H9 (cell line): ENCODE measurements at regions not wholly inside any gene's neighbourhood (a gene's known extent, or its start where the extent isn't known, plus 50 kb on each side); places are given as distances from the start of the nearest gene placed in this dataset.

ENCODE experiments used
- DNase-seq: peaks from one replicate; pipeline ENCODE4 v3.0.0-alpha.2; 2017
- H2AFZ ChIP-seq: one replicate; pipeline ENCODE4 v1.6.1; 2013; ENCODE audit warnings: mild to moderate bottlenecking, low read length, control low read depth, moderate library complexity
- H2AK5ac ChIP-seq: 2 replicates; pipeline ENCODE4 v1.6.1; 2013; ENCODE audit warnings: low read length, control low read depth, mixed read lengths; ENCODE audit not compliant: insufficient read length
- H2BK120ac ChIP-seq: one replicate; pipeline ENCODE4 v1.6.1; 2013; ENCODE audit warnings: low read depth, mild to moderate bottlenecking, low read length, control low read depth, inconsistent platforms; ENCODE audit not compliant: poor library complexity, severe bottlenecking
- H2BK12ac ChIP-seq: 2 replicates; pipeline ENCODE4 v1.6.1; 2013; ENCODE audit warnings: low read length, control low read depth, mixed read lengths, low read depth; ENCODE audit not compliant: insufficient read length
- H2BK15ac ChIP-seq: 2 replicates; pipeline ENCODE4 v1.6.1; 2013; ENCODE audit warnings: low read depth, low read length, control low read depth
- H2BK20ac ChIP-seq: one replicate; pipeline ENCODE4 v1.6.1; 2013; ENCODE audit warnings: low read depth, mild to moderate bottlenecking, low read length, control low read depth, inconsistent platforms; ENCODE audit not compliant: poor library complexity, severe bottlenecking
- H2BK5ac ChIP-seq: 2 replicates; pipeline ENCODE4 v1.6.1; 2013; ENCODE audit warnings: low read length, control low read depth, mixed read lengths; ENCODE audit not compliant: insufficient read length
- H3K14ac ChIP-seq: 2 replicates; pipeline ENCODE4 v1.6.1; 2013; ENCODE audit warnings: low read length, control low read depth; ENCODE audit not compliant: insufficient read depth
- H3K18ac ChIP-seq: 2 replicates; pipeline ENCODE4 v1.6.1; 2013; ENCODE audit warnings: low read depth, mild to moderate bottlenecking, mixed read lengths, low read length, control low read depth; ENCODE audit not compliant: insufficient read length
- H3K23ac ChIP-seq: 2 replicates; pipeline ENCODE4 v1.6.1; 2013; ENCODE audit warnings: low read length, control low read depth, mixed read lengths, low read depth; ENCODE audit not compliant: insufficient read length
- H3K23me2 ChIP-seq: 2 replicates; pipeline ENCODE4 v1.6.1; 2013; ENCODE audit warnings: low read depth, mild to moderate bottlenecking, mixed read lengths, low read length, control low read depth; ENCODE audit not compliant: insufficient read length, poor library complexity, severe bottlenecking
- H3K27ac ChIP-seq: 2 replicates; pipeline ENCODE4 v1.5.1; 2013; ENCODE audit warnings: low read length, control low read depth, mixed read lengths, low read depth; ENCODE audit not compliant: insufficient read length
- H3K27me3 ChIP-seq: 2 replicates; pipeline ENCODE4 v1.6.1; 2013; ENCODE audit warnings: low read length, control low read depth, inconsistent platforms; ENCODE audit not compliant: insufficient read depth
- H3K4ac ChIP-seq: 2 replicates; pipeline ENCODE4 v1.6.1; 2013; ENCODE audit warnings: low read depth, mild to moderate bottlenecking, control low read depth, inconsistent platforms, low read length, moderate library complexity
- H3K4me1 ChIP-seq: 2 replicates; pipeline ENCODE4 v1.6.1; 2013; ENCODE audit warnings: low read length, control low read depth, inconsistent platforms; ENCODE audit not compliant: insufficient read depth
- H3K4me2 ChIP-seq: 2 replicates; pipeline ENCODE4 v1.6.1; 2013; ENCODE audit warnings: low read length, control low read depth, mixed read lengths; ENCODE audit not compliant: insufficient read length, insufficient read depth
- H3K56ac ChIP-seq: 2 replicates; pipeline ENCODE4 v1.6.1; 2013; ENCODE audit warnings: low read depth, mild to moderate bottlenecking, mixed read lengths, low read length, control low read depth; ENCODE audit not compliant: insufficient read length
- H3K79me1 ChIP-seq: 2 replicates; pipeline ENCODE4 v1.6.1; 2013; ENCODE audit warnings: low read depth, mild to moderate bottlenecking, moderate library complexity, low read length, control low read depth, inconsistent platforms; ENCODE audit not compliant: insufficient read depth, poor library complexity, severe bottlenecking
- H3K79me2 ChIP-seq: 2 replicates; pipeline ENCODE4 v1.6.1; 2013; ENCODE audit warnings: low read length, control low read depth, inconsistent platforms; ENCODE audit not compliant: insufficient read depth
- H3K9ac ChIP-seq: 2 replicates; pipeline ENCODE4 v1.6.1; 2013; ENCODE audit warnings: low read length, control low read depth, mixed read lengths; ENCODE audit not compliant: insufficient read length; ENCODE audit errors: extremely low read depth
- H3K9me3 ChIP-seq: one replicate; pipeline ENCODE4 v1.6.1; 2013; ENCODE audit warnings: low read depth, low read length, inconsistent platforms; ENCODE audit not compliant: control insufficient read depth
- H3T11ph ChIP-seq: one replicate; pipeline ENCODE4 v1.6.1; 2013; ENCODE audit warnings: mild to moderate bottlenecking, low read length, control low read depth, inconsistent platforms
- H4K20me1 ChIP-seq: one replicate; pipeline ENCODE4 v1.6.1; 2013; ENCODE audit not compliant: control insufficient read depth, insufficient read length, insufficient read depth
- H4K5ac ChIP-seq: 2 replicates; pipeline ENCODE4 v1.6.1; 2013; ENCODE audit warnings: low read depth, mild to moderate bottlenecking, mixed read lengths, low read length, control low read depth; ENCODE audit not compliant: insufficient read length
- H4K8ac ChIP-seq: replicated peaks from 2 replicates; pipeline ENCODE4 v1.6.1; 2013; ENCODE audit warnings: low read length, control low read depth, mixed read lengths, low read depth; ENCODE audit not compliant: insufficient read length
- H4K91ac ChIP-seq: 2 replicates; pipeline ENCODE4 v1.6.1; 2013; ENCODE audit warnings: low read depth, mild to moderate bottlenecking, moderate library complexity, mixed read lengths, low read length, control low read depth; ENCODE audit not compliant: insufficient read length
- H3K27ac Mint-ChIP-seq, 3 experiments: 2 replicates in 2 of 3; 3 replicates in 1 of 3; pipeline ENCODE4 v1.8.0; 2020 to 2021; ENCODE audit warnings: mixed read lengths in 3 of 3, mild to moderate bottlenecking in 1 of 3, moderate library complexity in 1 of 3
- H3K27me3 Mint-ChIP-seq: 2 replicates; pipeline ENCODE4 v1.8.0; 2021; ENCODE audit warnings: low read depth, mild to moderate bottlenecking, moderate library complexity, mixed read lengths
- H3K36me3 Mint-ChIP-seq, 3 experiments: 2 replicates in 2 of 3; 3 replicates in 1 of 3; pipeline ENCODE4 v1.8.0; 2020 to 2021; ENCODE audit warnings: low read depth in 3 of 3, mixed read lengths in 3 of 3; ENCODE audit not compliant: insufficient read depth in 1 of 3
- H3K4me1 Mint-ChIP-seq, 2 experiments: 2 replicates each; pipeline ENCODE4 v1.8.0; 2020; ENCODE audit warnings: mixed read lengths in 2 of 2
- H3K4me3 Mint-ChIP-seq, 2 experiments: 2 replicates in 1 of 2; 3 replicates in 1 of 2; pipeline ENCODE4 v1.8.0; 2020 to 2021; ENCODE audit warnings: mild to moderate bottlenecking in 2 of 2, mixed read lengths in 2 of 2, moderate library complexity in 1 of 2
- H3K9me3 Mint-ChIP-seq, 2 experiments: 2 replicates in 1 of 2; 3 replicates in 1 of 2; pipeline ENCODE4 v1.8.0; 2020; ENCODE audit warnings: mild to moderate bottlenecking in 2 of 2, mixed read lengths in 2 of 2, moderate library complexity in 1 of 2
- WGBS: extraction: QIAGEN DNeasy Blood & Tissue Kit; methylation state at CpG from one replicate; pipeline ENCODE4 v1.1.7; 2013; ENCODE audit warnings: missing lambda C conversion rate, low lambda C conversion rate, mixed read lengths; ENCODE audit not compliant: insufficient read length; ENCODE audit errors: extremely low coverage; 5-methylcytosine and 5-hydroxymethylcytosine counted together
- TF ChIP-seq, protein P1 (sequence below): fragments of 200-600 bp; sonication (generic); conservative IDR thresholded peaks from 3 replicates; pipeline ENCODE4 v1.8.0; 2021; ENCODE audit warnings: antibody characterized with exemption, mild to moderate bottlenecking

DNA sequence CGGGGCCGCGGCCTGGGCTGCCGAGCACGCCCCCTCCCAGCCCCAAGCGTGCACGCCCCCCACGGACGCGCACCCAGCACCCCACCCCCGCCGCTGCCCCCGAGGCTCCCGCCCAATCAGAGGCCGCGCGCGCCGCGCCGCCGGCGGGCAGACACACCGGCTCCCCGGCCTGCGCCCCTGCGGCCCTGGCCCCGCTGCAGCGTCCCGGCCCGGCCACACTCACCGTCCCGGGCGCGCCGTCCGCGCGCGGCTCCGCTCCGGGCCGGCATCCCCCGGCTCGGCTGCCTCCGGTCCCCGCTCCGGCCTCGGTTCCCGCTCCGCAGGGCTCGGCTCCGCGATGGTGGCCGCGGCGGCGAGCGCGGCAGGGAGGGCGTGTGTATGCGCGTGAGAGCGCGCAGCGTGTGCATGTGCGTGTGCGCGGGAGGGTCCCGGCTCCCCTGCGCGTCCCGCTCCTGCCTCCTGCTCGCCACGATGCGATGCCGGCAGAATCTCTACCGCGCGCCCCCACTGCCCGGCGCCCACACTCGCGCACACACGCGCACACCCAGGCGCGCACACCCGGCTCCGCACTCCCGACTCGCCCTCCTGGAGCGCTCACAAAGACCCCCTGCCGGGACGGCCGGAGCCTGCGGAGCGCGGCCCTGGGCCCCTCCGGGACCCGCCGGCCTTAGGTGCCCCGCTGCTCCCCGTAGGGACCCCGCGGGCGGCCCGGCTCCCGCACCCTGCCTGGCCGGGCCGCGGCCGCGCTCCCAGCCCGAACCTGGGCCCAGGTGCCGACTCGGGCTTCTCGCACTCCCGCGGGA, 186.5 kb upstream of the LINGO1 start:
- Mint-ChIP-seq H3K27me3 (peaks cover 76% of the 10 kb centered on the region), H3K27ac (no peak overlapping the region), H3K4me3 (peak overlapping the region; percentile 61 to 80), H3K4me1 (peaks cover 18 to 29% of the 10 kb centered on the region in 2 experiments), H3K36me3 (no peaks in the 10 kb centered on the region), H3K9me3 (no peaks in the 10 kb centered on the region; a peak in 2 of 5 replicates)
- Histone ChIP-seq H4K8ac (no peak overlapping the region), H3K4ac (no peak overlapping the region), H2BK120ac (no peak overlapping the region), H3K14ac (no peak overlapping the region), H2AFZ (no peak overlapping the region), H2BK15ac (no peak overlapping the region), H2BK20ac (no peak overlapping the region), H2BK5ac (no peak overlapping the region), H3K18ac (no peak overlapping the region), H3K27me3 (peaks cover 22% of the 10 kb centered on the region; the same call in 1 of the 2 replicates), H3K9ac (no peak overlapping the region), H3K23ac (no peak overlapping the region), H4K91ac (no peak overlapping the region), H3K79me1 (no peaks in the 10 kb centered on the region), H3K9me3 (no peaks in the 10 kb centered on the region), H3K56ac (no peak overlapping the region), H3K27ac (no peak overlapping the region), H3K4me2 (peak overlapping the region; percentile 18), H2AK5ac (no peak overlapping the region), H2BK12ac (no peak overlapping the region), H3T11ph (no peak overlapping the region), H3K79me2 (no peaks in the 10 kb centered on the region), H4K5ac (no peak overlapping the region), H3K4me1 (no peaks in the 10 kb centered on the region; the same call in 1 of the 2 replicates), H4K20me1 (no peaks in the 10 kb centered on the region), H3K23me2 (no peaks in the 10 kb centered on the region)
- no CpG with 5 or more reads among the region's 120 CpGs for WGBS
- DNase-seq = no peak
- TF ChIP-seq, protein P1, sequence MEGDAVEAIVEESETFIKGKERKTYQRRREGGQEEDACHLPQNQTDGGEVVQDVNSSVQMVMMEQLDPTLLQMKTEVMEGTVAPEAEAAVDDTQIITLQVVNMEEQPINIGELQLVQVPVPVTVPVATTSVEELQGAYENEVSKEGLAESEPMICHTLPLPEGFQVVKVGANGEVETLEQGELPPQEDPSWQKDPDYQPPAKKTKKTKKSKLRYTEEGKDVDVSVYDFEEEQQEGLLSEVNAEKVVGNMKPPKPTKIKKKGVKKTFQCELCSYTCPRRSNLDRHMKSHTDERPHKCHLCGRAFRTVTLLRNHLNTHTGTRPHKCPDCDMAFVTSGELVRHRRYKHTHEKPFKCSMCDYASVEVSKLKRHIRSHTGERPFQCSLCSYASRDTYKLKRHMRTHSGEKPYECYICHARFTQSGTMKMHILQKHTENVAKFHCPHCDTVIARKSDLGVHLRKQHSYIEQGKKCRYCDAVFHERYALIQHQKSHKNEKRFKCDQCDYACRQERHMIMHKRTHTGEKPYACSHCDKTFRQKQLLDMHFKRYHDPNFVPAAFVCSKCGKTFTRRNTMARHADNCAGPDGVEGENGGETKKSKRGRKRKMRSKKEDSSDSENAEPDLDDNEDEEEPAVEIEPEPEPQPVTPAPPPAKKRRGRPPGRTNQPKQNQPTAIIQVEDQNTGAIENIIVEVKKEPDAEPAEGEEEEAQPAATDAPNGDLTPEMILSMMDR = no peak
